ENCODE measurements at regions not wholly inside any gene's neighbourhood (a gene's known extent, or its start where the extent isn't known, plus 50 kb on each side); places are given as distances from the start of the nearest gene placed in this dataset.

DNA sequence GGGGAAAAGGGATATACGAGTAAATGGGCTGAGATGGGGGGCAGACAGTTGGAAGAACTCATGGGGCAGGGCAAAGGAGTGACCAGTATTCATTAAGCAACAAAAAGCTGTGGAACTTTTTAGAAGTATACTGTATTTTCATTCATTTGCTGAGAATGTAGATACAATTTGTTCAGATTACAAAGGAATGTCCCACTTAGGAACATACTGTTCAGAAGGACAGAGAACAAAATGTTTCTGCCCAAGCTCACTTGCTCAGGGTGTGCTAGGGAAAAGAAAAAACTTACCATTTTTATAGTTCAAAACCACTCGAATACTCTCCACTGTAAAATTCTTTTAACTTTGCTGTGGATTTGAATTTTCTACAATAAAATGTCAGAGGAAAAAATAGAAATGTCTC, 135.2 kb upstream of the AFF2 start:
- TF ChIP-seq POLR2AphosphoS5 (IDR thresholded peaks at IDR 0.05) (no peak), CTCF (IDR thresholded peaks at IDR 0.05) (no peak), POLR2A (IDR thresholded peaks at IDR 0.05) (no peak)
